OCI-LY3 (cell line): ENCODE measurements at regions not wholly inside any gene's neighbourhood (a gene's known extent, or its start where the extent isn't known, plus 50 kb on each side); places are given as distances from the start of the nearest gene placed in this dataset.

ENCODE experiments used
- H2AFZ ChIP-seq: fragments of 200-600, 300-600 bp; shearing (Covaris generic); 2 replicates; pipeline ENCODE4 v1.6.0; 2014; ENCODE audit warnings: antibody characterized with exemption, low read depth, low read length
- H3K27ac ChIP-seq: fragments of 200-600, 300-600 bp; sonication (generic); 2 replicates; pipeline ENCODE4 v1.5.1; 2014; ENCODE audit warnings: mild to moderate bottlenecking, low read length, moderate library complexity, mixed read lengths
- H3K27me3 ChIP-seq: fragments of 200-600, 300-600 bp; sonication (generic); 2 replicates; pipeline ENCODE4 v1.6.1; 2014; ENCODE audit warnings: low read depth, low read length, mixed read lengths
- H3K36me3 ChIP-seq: fragments of 200-600, 300-600 bp; sonication (generic); replicated peaks from 2 replicates; pipeline ENCODE3; 2014; ENCODE audit warnings: low read depth, low read length, mixed read lengths
- H3K4me1 ChIP-seq: fragments of 300-600, 200-600 bp; sonication (generic); 2 replicates; pipeline ENCODE4 v1.6.1; 2014; ENCODE audit warnings: low read length, mixed read lengths
- H3K4me2 ChIP-seq: fragments of 200-600, 300-600 bp; sonication (generic); 2 replicates; pipeline ENCODE4 v1.6.1; 2014; ENCODE audit warnings: low read length, mixed read lengths
- H3K4me3 ChIP-seq: fragments of 300-600, 200-600 bp; sonication (generic); 2 replicates; pipeline ENCODE4 v1.5.1; 2014; ENCODE audit warnings: antibody characterized with exemption, mild to moderate bottlenecking, low read length, moderate library complexity
- H3K79me2 ChIP-seq: fragments of 300-600, 200-600 bp; shearing (Covaris generic); 2 replicates; pipeline ENCODE4 v1.6.1; 2014; ENCODE audit warnings: mild to moderate bottlenecking, low read length, mixed read lengths
- H3K9ac ChIP-seq: fragments of 300-600, 200-600 bp; shearing (Covaris generic); 2 replicates; pipeline ENCODE4 v1.6.0; 2014; ENCODE audit warnings: mild to moderate bottlenecking, low read length, moderate library complexity
- H3K9me3 ChIP-seq: fragments of 200-600, 300-600 bp; shearing (Covaris generic); 2 replicates; pipeline ENCODE4 v1.6.1; 2014; ENCODE audit warnings: low read length, mixed read lengths; ENCODE audit not compliant: insufficient read depth
- H4K20me1 ChIP-seq: fragments of 200-600, 300-600 bp; sonication (generic); 2 replicates; pipeline ENCODE4 v1.6.1; 2016; ENCODE audit warnings: low read length, mixed read lengths; ENCODE audit not compliant: insufficient read depth
- EZH2phosphoT487 ChIP-seq: fragments of 200-600 bp; shearing (Covaris generic); IDR thresholded peaks from 2 replicates; pipeline ENCODE4 v1.6.1; 2018; ENCODE audit warnings: antibody characterized with exemption, mixed run types, low read depth
- TF ChIP-seq, protein P1 (sequence below): fragments of 200-600, 300-600 bp; sonication (generic); IDR thresholded peaks from 2 replicates; pipeline ENCODE4 v1.5.1; 2014; ENCODE audit warnings: antibody characterized with exemption, low read length, low read depth

GRCh38 chr5:164027738-164028137, 522.3 kb downstream of the MAT2B start:
- Histone ChIP-seq H3K9me3 (no peaks in the 10 kb centered on the region), H3K4me3 (no peak overlapping the region), H3K9ac (no peak overlapping the region), H4K20me1 (no peaks in the 10 kb centered on the region), H3K4me1 (no peaks in the 10 kb centered on the region), H3K79me2 (no peaks in the 10 kb centered on the region), H3K27ac (no peak overlapping the region), H2AFZ (no peak overlapping the region), H3K36me3 (no peaks in the 10 kb centered on the region), H3K4me2 (no peak overlapping the region), H3K27me3 (no peaks in the 10 kb centered on the region)
- TF ChIP-seq, protein P1, sequence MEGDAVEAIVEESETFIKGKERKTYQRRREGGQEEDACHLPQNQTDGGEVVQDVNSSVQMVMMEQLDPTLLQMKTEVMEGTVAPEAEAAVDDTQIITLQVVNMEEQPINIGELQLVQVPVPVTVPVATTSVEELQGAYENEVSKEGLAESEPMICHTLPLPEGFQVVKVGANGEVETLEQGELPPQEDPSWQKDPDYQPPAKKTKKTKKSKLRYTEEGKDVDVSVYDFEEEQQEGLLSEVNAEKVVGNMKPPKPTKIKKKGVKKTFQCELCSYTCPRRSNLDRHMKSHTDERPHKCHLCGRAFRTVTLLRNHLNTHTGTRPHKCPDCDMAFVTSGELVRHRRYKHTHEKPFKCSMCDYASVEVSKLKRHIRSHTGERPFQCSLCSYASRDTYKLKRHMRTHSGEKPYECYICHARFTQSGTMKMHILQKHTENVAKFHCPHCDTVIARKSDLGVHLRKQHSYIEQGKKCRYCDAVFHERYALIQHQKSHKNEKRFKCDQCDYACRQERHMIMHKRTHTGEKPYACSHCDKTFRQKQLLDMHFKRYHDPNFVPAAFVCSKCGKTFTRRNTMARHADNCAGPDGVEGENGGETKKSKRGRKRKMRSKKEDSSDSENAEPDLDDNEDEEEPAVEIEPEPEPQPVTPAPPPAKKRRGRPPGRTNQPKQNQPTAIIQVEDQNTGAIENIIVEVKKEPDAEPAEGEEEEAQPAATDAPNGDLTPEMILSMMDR = no peak

DNA sequence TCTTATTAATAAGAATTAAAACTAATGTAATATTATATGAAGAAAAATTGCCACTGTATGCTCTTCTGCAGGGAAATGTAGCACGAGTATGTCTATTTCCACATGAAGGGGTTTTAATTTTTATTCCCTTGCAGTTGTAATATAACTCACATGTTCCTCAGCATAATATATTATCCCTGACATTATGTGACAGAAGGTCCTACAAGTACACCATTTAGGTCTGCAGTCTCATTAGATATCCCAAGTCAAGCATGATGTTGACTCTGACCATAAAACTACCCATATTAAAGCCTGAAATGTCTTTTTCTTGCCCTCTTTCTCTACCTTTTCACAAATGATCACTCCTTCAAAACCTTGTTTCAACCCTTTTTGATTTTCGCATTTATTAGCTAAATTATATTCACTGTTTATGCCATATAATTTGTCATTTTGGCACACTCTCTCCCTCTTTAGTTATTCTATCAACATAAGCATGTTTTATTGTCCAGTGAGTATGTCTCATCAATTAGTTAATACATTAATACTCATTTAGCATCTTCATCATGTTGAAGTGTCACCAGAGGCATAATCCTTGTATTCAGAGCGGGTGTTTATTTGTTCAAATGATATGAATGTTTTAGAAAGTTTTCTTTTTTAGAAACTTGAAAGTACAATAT, 532.8 kb downstream of the MAT2B start:
- Histone ChIP-seq H3K4me3 (no peak overlapping the region), H3K27me3 (no peaks in the 10 kb centered on the region), H3K9me3 (no peaks in the 10 kb centered on the region), H3K4me1 (no peaks in the 10 kb centered on the region), H2AFZ (no peak overlapping the region), H3K79me2 (no peaks in the 10 kb centered on the region), H3K27ac (no peak overlapping the region), H3K4me2 (no peak overlapping the region), H3K9ac (no peak overlapping the region), H4K20me1 (no peaks in the 10 kb centered on the region), H3K36me3 (no peaks in the 10 kb centered on the region)
- TF ChIP-seq EZH2phosphoT487 = no peak
- TF ChIP-seq, protein P1 = no peak

DNA sequence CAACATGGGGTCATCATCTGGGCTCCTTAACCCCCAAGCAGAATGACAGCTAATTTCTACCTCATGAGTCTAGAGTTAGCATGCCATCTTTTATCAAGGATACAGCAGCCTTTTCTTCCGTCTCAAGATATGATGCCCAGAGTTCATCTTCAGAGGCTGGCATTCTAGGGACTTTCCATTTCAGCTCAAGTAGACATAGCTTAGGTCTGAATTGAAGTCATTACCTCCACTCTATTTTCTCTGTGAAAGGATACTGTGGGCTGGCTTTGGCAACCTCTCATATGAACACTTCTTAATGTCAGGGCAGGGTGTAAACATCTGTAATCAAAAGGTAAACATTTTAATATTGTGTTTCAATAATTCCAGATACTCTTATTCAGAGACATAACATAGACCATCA, 535.7 kb downstream of the MAT2B start:
- Histone ChIP-seq H3K36me3 (no peaks in the 10 kb centered on the region), H2AFZ (no peak overlapping the region), H3K9me3 (no peaks in the 10 kb centered on the region), H3K79me2 (no peaks in the 10 kb centered on the region), H3K4me2 (no peak overlapping the region), H3K4me1 (no peaks in the 10 kb centered on the region), H3K27ac (no peak overlapping the region), H3K27me3 (no peaks in the 10 kb centered on the region), H4K20me1 (no peaks in the 10 kb centered on the region), H3K9ac (no peak overlapping the region), H3K4me3 (no peak overlapping the region)
- no peak for TF ChIP-seq EZH2phosphoT487
- TF ChIP-seq, protein P1 = no peak

- H4K20me1 ChIP-seq = no peaks in the 10 kb centered on the region
Measured at GRCh38 chr5:164048359-164048926, 543.0 kb downstream of the MAT2B start.

More at GRCh38 chr5:164048359-164048926, 543.0 kb downstream of the MAT2B start:
- H3K9me3 ChIP-seq = no peaks in the 10 kb centered on the region
- no peaks in the 10 kb centered on the region for H3K27me3 ChIP-seq
- no peak overlapping the region for H3K4me2 ChIP-seq
- no peaks in the 10 kb centered on the region for H3K36me3 ChIP-seq
- no peaks in the 10 kb centered on the region for H3K4me1 ChIP-seq
- H3K27ac ChIP-seq = no peak overlapping the region
- TF ChIP-seq, protein P1 = peak; percentile 23; the same call in 1 of the 2 replicates
- TF ChIP-seq EZH2phosphoT487 = no peak
- no peak overlapping the region for H3K9ac ChIP-seq
- H3K4me3 ChIP-seq = no peak overlapping the region
- H2AFZ ChIP-seq = no peak overlapping the region
- H3K79me2 ChIP-seq = no peaks in the 10 kb centered on the region
